HEK293 (cell line): ENCODE measurements at regions not wholly inside any gene's neighbourhood (a gene's known extent, or its start where the extent isn't known, plus 50 kb on each side); places are given as distances from the start of the nearest gene placed in this dataset.

ENCODE experiments used
- ZEB2 ChIP-seq: fragments of 450-650 bp; formaldehyde crosslinking; IDR thresholded peaks from 2 replicates; pipeline ENCODE4 v1.5.1; 2016; ENCODE audit warnings: missing biosample characterization, missing genetic modification characterization
- ZNF488 ChIP-seq: fragments of 450-650 bp; formaldehyde crosslinking; IDR thresholded peaks from 2 replicates; pipeline ENCODE4 v1.5.1; 2016; ENCODE audit warnings: missing biosample characterization, missing genetic modification characterization
- ZSCAN30 ChIP-seq: fragments of 450-650 bp; IDR thresholded peaks from 2 replicates; pipeline ENCODE4 v1.5.1; 2018; ENCODE audit warnings: missing biosample characterization, mild to moderate bottlenecking, missing genetic modification characterization, moderate library complexity

- no peak for TF ChIP-seq ZEB2 (tag by site-specific recombination)
- TF ChIP-seq ZNF488 (tag by site-specific recombination): no peak
- no peak for TF ChIP-seq ZSCAN30 (tag by site-specific recombination)
These were observed 59.1 kb upstream of the EGLN3 start for GRCh38 chr14:34009956-34010355.
